D721Med (cell line): ENCODE measurements at regions not wholly inside any gene's neighbourhood (a gene's known extent, or its start where the extent isn't known, plus 50 kb on each side); places are given as distances from the start of the nearest gene placed in this dataset.

Experiments
- DNase-seq: peaks from one replicate; pipeline ENCODE4 v3.0.0; 2011; ENCODE audit warnings: low spot score; ENCODE audit not compliant: insufficient read length
- FAIRE-seq: peaks from 2 replicates; lab custom pipeline; 2011; peaks lifted over from hg19 to GRCh38; lab: Jason Lieb, UNC
- TF ChIP-seq, protein P1 (sequence below): IDR thresholded peaks from 2 replicates; pipeline ENCODE4 v1.5.1; 2012; ENCODE audit warnings: mild to moderate bottlenecking, control low read depth; ENCODE audit not compliant: insufficient read depth; ENCODE audit errors: missing control alignments

DNA sequence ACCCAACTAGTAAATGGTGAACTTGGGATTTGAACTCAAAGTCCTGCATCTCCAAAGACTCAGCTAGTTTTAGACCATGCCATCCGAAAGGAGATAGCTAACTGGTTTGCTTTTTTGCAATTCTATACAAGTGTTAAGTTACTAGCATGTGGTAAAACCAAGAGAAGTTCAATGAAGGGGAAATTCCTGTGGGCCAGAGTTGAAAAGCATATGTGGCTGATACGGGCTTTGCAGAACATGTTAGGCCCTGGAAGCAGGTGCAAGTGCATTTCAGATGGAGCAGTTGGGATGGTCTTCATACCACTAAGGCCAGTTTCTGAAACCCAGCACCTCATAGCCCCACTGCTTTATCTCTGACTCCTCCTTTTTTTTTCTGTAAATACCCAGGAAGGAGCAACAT, 620.9 kb downstream of the PLPP3 start:
- TF ChIP-seq, protein P1, sequence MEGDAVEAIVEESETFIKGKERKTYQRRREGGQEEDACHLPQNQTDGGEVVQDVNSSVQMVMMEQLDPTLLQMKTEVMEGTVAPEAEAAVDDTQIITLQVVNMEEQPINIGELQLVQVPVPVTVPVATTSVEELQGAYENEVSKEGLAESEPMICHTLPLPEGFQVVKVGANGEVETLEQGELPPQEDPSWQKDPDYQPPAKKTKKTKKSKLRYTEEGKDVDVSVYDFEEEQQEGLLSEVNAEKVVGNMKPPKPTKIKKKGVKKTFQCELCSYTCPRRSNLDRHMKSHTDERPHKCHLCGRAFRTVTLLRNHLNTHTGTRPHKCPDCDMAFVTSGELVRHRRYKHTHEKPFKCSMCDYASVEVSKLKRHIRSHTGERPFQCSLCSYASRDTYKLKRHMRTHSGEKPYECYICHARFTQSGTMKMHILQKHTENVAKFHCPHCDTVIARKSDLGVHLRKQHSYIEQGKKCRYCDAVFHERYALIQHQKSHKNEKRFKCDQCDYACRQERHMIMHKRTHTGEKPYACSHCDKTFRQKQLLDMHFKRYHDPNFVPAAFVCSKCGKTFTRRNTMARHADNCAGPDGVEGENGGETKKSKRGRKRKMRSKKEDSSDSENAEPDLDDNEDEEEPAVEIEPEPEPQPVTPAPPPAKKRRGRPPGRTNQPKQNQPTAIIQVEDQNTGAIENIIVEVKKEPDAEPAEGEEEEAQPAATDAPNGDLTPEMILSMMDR: no peak
- FAIRE-seq (no peak), DNase-seq (no peak)

DNA sequence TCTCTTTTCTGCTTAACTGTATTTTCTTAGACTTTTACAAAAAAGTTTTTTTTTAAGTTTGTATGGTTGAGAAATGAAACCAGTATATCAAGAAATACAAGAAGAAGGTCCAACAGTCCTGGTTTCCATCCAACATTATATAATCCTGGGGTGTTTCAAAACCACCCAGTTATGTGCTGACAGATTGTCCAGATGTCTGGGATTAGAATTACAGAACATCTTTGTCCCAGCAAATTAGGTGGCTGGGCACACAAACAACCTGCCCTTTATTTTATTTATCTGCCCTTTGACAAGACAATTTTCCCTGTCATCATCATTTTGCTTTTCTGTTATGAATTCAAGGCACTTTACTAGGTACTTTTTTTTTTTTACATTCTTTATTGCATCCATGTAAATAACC, 622.1 kb downstream of the PLPP3 start:
- FAIRE-seq (no peak), DNase-seq (no peak)
- TF ChIP-seq, protein P1: no peak

DNA sequence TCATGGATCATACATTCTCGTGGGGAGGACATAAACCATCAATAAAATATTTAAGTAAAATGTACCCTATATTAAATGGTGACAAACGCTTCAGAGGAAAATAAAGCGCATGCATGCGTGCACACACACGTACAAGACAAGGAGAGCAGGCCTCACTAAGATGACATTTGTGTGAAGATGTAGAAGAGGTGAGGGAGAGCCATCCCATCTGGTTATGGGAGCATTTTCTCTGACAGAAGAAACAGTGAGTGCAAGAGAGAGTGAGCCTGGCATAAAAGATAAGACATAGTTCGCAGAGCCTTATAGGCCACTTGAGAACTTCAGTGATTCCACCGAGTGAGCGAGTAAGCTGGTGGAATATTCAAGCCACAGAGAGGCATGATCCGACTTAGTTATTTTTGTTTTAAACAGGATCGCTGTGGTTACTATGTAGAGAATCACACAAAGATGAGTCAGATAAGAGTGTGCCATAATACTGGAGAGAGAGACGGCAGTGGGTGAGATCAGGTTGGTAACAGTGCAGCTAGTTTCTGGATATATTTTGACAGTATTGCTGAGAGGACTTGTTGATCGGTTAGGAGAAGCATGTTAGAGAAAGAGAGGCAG, 624.2 kb downstream of the PLPP3 start:
- FAIRE-seq (no peak), DNase-seq (no peak)

DNA sequence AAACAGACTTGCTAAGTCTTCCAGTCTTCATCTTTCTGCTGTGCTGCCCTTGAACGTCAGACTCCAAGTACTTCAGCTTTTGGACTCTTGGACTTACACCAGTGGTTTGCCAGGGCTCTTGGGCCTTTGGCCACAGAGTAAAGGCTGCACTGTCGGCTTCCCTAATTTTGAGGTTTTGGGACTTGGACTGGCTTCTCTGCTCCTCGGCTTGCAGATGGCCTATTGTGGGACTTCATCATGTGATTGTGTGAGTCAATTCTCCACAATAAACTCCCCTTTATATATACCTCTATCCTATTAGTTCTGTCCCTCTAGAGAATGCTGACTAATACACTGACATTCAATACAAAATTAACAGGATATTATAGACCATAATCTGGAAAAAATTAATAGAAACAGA, 628.1 kb downstream of the PLPP3 start:
- FAIRE-seq (no peak), DNase-seq (no peak)
- TF ChIP-seq, protein P1: no peak

More for the DNA sequence above, 624.2 kb downstream of the PLPP3 start:
- TF ChIP-seq, protein P1: no peak

DNA sequence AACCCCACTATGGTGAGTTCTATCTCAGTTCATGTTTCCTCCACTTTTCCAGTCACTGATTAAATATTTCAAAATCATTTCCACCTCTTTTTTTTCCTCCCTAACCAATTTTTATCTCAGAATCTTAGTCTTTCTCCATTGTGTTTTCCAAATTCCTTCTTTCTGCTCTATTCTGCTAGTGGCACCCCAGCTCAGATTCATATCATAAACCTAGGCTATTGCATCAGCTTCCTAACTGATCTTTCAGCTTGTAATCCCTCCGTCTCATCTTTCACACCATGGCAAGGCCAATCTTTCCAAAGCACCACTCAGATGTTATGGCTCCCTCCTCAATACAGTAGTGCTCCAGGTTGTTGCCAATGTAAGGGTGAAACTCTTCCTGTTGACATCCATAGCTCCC, 631.9 kb downstream of the PLPP3 start:
- TF ChIP-seq, protein P1: no peak
- no peak for FAIRE-seq
- DNase-seq: no peak

DNA sequence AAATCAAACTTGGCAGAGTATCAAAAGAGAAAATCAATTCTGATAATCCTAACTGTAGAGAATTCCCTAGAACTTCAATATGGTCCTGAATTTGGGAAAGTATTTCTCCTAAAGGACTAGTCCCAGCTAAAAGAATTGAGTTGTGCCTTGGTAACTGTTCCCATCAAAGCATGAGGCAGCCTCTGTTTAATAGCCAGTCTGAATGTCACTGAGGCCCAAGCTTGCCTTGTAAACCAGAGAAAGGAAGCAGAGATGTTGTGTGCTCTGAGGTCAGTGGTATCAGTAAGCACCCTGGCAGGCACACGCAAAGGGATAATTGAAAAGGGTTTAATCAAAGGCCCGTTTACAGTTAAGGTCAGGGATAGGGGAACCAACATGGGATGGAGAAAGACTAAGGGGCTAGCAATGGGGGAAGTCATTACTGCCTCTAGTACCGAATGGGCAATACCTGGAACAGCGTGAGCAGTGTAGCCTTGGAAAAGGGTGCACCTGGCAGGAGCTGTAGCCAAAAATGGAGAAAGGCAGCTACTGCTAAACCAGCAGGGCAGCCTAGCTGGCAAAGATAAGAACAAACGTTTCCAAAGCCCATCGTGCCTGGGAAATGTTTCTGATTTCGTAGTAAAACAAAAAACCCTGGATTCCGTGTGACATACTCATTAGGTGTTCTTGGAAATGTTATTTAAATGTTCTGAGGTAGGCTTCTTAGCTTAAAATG, 635.5 kb downstream of the PLPP3 start:
- DNase-seq (no peak), FAIRE-seq (no peak)
- TF ChIP-seq, protein P1: no peak

DNA sequence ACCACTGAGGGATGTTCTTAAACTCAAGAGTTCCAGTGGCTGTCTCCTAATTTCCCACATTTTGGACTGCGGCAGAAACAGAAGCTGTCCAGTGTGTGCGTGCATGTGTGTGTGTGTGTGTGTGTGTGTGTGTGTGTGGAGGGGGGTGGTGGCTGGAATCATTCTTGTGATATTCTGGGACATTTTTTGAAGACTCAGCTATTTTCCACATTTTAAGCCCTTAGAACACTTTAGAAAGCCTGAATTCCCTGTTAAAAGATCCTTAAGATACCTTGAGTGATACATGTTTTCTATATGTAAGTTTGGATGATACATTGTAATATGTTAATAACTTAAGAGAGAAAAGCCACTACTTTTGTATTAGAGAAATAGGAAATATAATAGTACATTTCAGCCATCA, 636.4 kb downstream of the PLPP3 start:
- DNase-seq: no peak
- FAIRE-seq: no peak
- TF ChIP-seq, protein P1: no peak
